Immature natural killer cell (primary cell): ENCODE measurements at regions not wholly inside any gene's neighbourhood (a gene's known extent, or its start where the extent isn't known, plus 50 kb on each side); places are given as distances from the start of the nearest gene placed in this dataset.

ENCODE experiments used
- DNase-seq, 3 donors: peaks; one replicate each; pipeline ENCODE4 v3.0.0; 2022; ENCODE audit warnings: mixed read lengths in 1 of 3
- H3K27ac Mint-ChIP-seq, 6 donors: one replicate each; pipeline ENCODE4 v1.8.0; 2020; ENCODE audit warnings: mixed read lengths in 6 of 6, mild to moderate bottlenecking in 5 of 6, inconsistent platforms in 4 of 6, moderate library complexity in 3 of 6
- H3K27me3 Mint-ChIP-seq, 3 donors: one replicate each; pipeline ENCODE4 v1.8.0; 2020 to 2021; ENCODE audit warnings: low read depth in 3 of 3, mild to moderate bottlenecking in 3 of 3, mixed read lengths in 3 of 3, moderate library complexity in 3 of 3, inconsistent platforms in 1 of 3
- H3K36me3 Mint-ChIP-seq, 3 donors: one replicate each; pipeline ENCODE4 v1.8.0; 2020; ENCODE audit warnings: mixed read lengths in 3 of 3, inconsistent platforms in 2 of 3, mild to moderate bottlenecking in 2 of 3
- H3K4me1 Mint-ChIP-seq, 2 donors: one replicate each; pipeline ENCODE4 v1.8.0; 2020; ENCODE audit warnings: inconsistent platforms in 2 of 2, mild to moderate bottlenecking in 2 of 2, mixed read lengths in 2 of 2, moderate library complexity in 1 of 2
- H3K4me3 Mint-ChIP-seq, 5 donors: one replicate each; pipeline ENCODE4 v1.8.0; 2020; ENCODE audit warnings: mild to moderate bottlenecking in 5 of 5, mixed read lengths in 5 of 5, inconsistent platforms in 3 of 5, moderate library complexity in 3 of 5
- H3K9me3 Mint-ChIP-seq, 6 donors: one replicate each; pipeline ENCODE4 v1.8.0; 2020; ENCODE audit warnings: mild to moderate bottlenecking in 6 of 6, mixed read lengths in 6 of 6, inconsistent platforms in 4 of 6, moderate library complexity in 3 of 6

GRCh38 chr2:51108794-51109193 lies 76.9 kb upstream of the NRXN1 start:
- peaks cover 6 to 26% (median 9%) of the 10 kb centered on the region in 6 donors for H3K9me3 Mint-ChIP-seq
- DNase-seq = no peak
- no peaks in the 10 kb centered on the region for H3K36me3 Mint-ChIP-seq
- peaks cover 0 to 1% of the 10 kb centered on the region in 2 donors for H3K4me1 Mint-ChIP-seq
- H3K27me3 Mint-ChIP-seq = peaks cover 0 to 5% (median 0%) of the 10 kb centered on the region in 3 donors
- no peak overlapping the region for H3K27ac Mint-ChIP-seq
- H3K4me3 Mint-ChIP-seq = no peak overlapping the region

- Mint-ChIP-seq H3K9me3 (peaks cover 7 to 29% (median 14%) of the 10 kb centered on the region in 6 donors), H3K4me3 (no peak overlapping the region), H3K27me3 (peaks cover 0 to 5% (median 2%) of the 10 kb centered on the region in 3 donors), H3K27ac (no peak overlapping the region), H3K36me3 (no peaks in the 10 kb centered on the region), H3K4me1 (peaks cover 0 to 6% of the 10 kb centered on the region in 2 donors)
- no peak for DNase-seq
Observed at GRCh38 chr2:51107841-51108240, 75.9 kb upstream of the NRXN1 start.

- H3K27me3 Mint-ChIP-seq = peaks cover 0 to 5% (median 2%) of the 10 kb centered on the region in 3 donors
- peaks cover 0 to 6% of the 10 kb centered on the region in 2 donors for H3K4me1 Mint-ChIP-seq
- peaks cover 9 to 41% (median 16%) of the 10 kb centered on the region in 6 donors for H3K9me3 Mint-ChIP-seq
- DNase-seq = no peak
- no peaks in the 10 kb centered on the region for H3K36me3 Mint-ChIP-seq
- no peak overlapping the region for H3K27ac Mint-ChIP-seq
- no peak overlapping the region for H3K4me3 Mint-ChIP-seq
Observed at GRCh38 chr2:51105811-51106210, 73.9 kb upstream of the NRXN1 start.

GRCh38 chr2:51103205-51103604 lies 71.3 kb upstream of the NRXN1 start:
- Mint-ChIP-seq H3K4me3 (no peak overlapping the region), H3K4me1 (peaks cover 0 to 6% of the 10 kb centered on the region in 2 donors), H3K36me3 (no peaks in the 10 kb centered on the region), H3K9me3 (peaks cover 10 to 42% (median 20%) of the 10 kb centered on the region in 6 donors), H3K27ac (no peak overlapping the region), H3K27me3 (peaks cover 0 to 2% (median 2%) of the 10 kb centered on the region in 3 donors)
- DNase-seq = no peak

GRCh38 chr2:51093016-51093415 lies 61.1 kb upstream of the NRXN1 start:
- H3K4me1 Mint-ChIP-seq = no peaks in the 10 kb centered on the region
- DNase-seq = no peak
- H3K27ac Mint-ChIP-seq = no peak overlapping the region
- no peaks in the 10 kb centered on the region for H3K36me3 Mint-ChIP-seq
- peaks cover 12 to 64% (median 20%) of the 10 kb centered on the region in 6 donors for H3K9me3 Mint-ChIP-seq
- no peak overlapping the region for H3K4me3 Mint-ChIP-seq
- no peaks in the 10 kb centered on the region for H3K27me3 Mint-ChIP-seq

- no peak overlapping the region for H3K4me3 Mint-ChIP-seq
- DNase-seq = no peak
- H3K4me1 Mint-ChIP-seq = no peaks in the 10 kb centered on the region
- H3K27ac Mint-ChIP-seq = no peak overlapping the region
- H3K36me3 Mint-ChIP-seq = peaks cover 0 to 3% (median 3%) of the 10 kb centered on the region in 3 donors
- H3K27me3 Mint-ChIP-seq = peaks cover 0 to 2% (median 0%) of the 10 kb centered on the region in 3 donors
- peaks cover 8 to 61% (median 28%) of the 10 kb centered on the region in 6 donors for H3K9me3 Mint-ChIP-seq
Observed at GRCh38 chr2:51085420-51086068, 53.6 kb upstream of the NRXN1 start.

GRCh38 chr2:51084750-51085149 lies 52.8 kb upstream of the NRXN1 start:
- Mint-ChIP-seq H3K27me3 (peaks cover 0 to 2% (median 0%) of the 10 kb centered on the region in 3 donors), H3K4me3 (no peak overlapping the region), H3K36me3 (peaks cover 0 to 3% (median 3%) of the 10 kb centered on the region in 3 donors), H3K9me3 (peaks cover 8 to 57% (median 30%) of the 10 kb centered on the region in 6 donors), H3K4me1 (no peaks in the 10 kb centered on the region), H3K27ac (no peak overlapping the region)
- DNase-seq = no peak
